ENCODE measurements at regions not wholly inside any gene's neighbourhood (a gene's known extent, or its start where the extent isn't known, plus 50 kb on each side); places are given as distances from the start of the nearest gene placed in this dataset.

DNA sequence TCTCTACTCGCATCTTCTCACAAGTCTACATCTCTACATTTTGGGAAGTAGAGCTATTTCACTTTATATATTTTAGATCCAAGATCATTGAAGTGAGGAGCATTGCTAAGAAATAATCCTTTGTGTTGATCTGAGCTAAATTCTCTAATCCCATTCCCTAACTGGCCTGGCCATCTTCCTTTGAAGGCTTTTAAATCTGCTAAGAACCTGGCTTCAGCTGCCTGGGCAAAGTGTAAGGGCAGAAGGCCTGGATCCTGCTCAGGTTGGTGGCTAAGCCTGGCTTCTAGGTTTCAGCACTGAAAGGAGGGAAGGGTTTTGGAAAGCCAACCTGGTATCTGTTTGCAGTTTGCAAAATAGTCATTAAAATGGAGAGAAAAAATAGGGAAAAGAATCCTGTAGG lies 167.6 kb downstream of the BRINP2 start:
- no peaks in the 10 kb centered on the region for H3K9me2 ChIP-seq (ENCODE audit: insufficient read depth)
- H3K79me2 ChIP-seq (ENCODE audit: low read depth), result no peaks in the 10 kb centered on the region
- peaks cover 28% of the 10 kb centered on the region for H3K27me3 ChIP-seq (ENCODE audit: insufficient read depth, low read depth)
- no peaks in the 10 kb centered on the region for H3F3A ChIP-seq (ENCODE audit: insufficient read depth, low read depth)
- TF ChIP-seq, protein P1, sequence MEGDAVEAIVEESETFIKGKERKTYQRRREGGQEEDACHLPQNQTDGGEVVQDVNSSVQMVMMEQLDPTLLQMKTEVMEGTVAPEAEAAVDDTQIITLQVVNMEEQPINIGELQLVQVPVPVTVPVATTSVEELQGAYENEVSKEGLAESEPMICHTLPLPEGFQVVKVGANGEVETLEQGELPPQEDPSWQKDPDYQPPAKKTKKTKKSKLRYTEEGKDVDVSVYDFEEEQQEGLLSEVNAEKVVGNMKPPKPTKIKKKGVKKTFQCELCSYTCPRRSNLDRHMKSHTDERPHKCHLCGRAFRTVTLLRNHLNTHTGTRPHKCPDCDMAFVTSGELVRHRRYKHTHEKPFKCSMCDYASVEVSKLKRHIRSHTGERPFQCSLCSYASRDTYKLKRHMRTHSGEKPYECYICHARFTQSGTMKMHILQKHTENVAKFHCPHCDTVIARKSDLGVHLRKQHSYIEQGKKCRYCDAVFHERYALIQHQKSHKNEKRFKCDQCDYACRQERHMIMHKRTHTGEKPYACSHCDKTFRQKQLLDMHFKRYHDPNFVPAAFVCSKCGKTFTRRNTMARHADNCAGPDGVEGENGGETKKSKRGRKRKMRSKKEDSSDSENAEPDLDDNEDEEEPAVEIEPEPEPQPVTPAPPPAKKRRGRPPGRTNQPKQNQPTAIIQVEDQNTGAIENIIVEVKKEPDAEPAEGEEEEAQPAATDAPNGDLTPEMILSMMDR (conservative IDR thresholded peaks at IDR 0.05), result no peak
- no peak for TF ChIP-seq EZH2 (IDR thresholded peaks at IDR 0.05; ENCODE audit: low read depth)
- no peak overlapping the region for H3K27ac ChIP-seq
- DNase-seq, result no peak
- H3K4me3 ChIP-seq, result no peak overlapping the region
- CTCF ChIA-PET, result no interaction called here
- no peak overlapping the region for H2AFZ ChIP-seq
- no peaks in the 10 kb centered on the region for H4K20me1 ChIP-seq (ENCODE audit: insufficient read depth)
- no peaks in the 10 kb centered on the region for H3K4me1 ChIP-seq (replicated peaks; ENCODE audit: insufficient read depth)
- H3K9me3 ChIP-seq (ENCODE audit: insufficient read depth, low read depth), result no peaks in the 10 kb centered on the region
- POLR2A ChIA-PET (ENCODE audit: unreplicated experiment), result no interaction called here
- H3K4me2 ChIP-seq, result no peak overlapping the region
- no peaks in the 10 kb centered on the region for H3K36me3 ChIP-seq (ENCODE audit: low read depth)
- BruUV-seq (replicated peaks), result no TSS peak
- intact Hi-C loops (cut with micrococcal nuclease; ENCODE audit: unreplicated experiment), result no loop called here

DNA sequence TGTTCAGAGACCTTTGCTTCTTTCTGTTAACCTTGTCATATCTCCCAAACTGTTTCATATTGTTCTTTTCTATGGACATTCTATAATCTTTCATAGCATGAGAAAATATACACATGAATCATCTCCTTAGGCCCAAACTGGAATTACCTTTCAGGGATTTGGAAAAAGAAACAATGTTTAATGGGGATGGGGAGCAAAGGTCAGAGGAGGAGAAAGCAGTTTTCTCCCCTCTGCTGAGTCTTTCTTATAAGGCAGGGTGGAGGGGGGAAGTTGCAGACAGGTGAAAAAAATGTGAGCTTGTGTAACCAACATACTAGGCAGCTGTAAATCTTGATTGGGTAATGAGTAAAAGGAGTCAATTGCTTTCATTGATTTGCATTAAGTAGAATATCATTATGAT lies 164.1 kb downstream of the BRINP2 start:
- Histone ChIP-seq H3K9me3 (ENCODE audit: insufficient read depth, low read depth) (no peaks in the 10 kb centered on the region), H4K20me1 (ENCODE audit: insufficient read depth) (no peaks in the 10 kb centered on the region), H3K27ac (no peak overlapping the region), H3K4me1 (replicated peaks; ENCODE audit: insufficient read depth) (no peaks in the 10 kb centered on the region), H3K9me2 (ENCODE audit: insufficient read depth) (no peaks in the 10 kb centered on the region), H2AFZ (no peak overlapping the region), H3K36me3 (ENCODE audit: low read depth) (no peaks in the 10 kb centered on the region), H3K79me2 (ENCODE audit: low read depth) (no peaks in the 10 kb centered on the region), H3K4me3 (no peak overlapping the region), H3F3A (ENCODE audit: insufficient read depth, low read depth) (no peaks in the 10 kb centered on the region), H3K4me2 (no peak overlapping the region), H3K27me3 (ENCODE audit: insufficient read depth, low read depth) (peaks cover 9% of the 10 kb centered on the region)
- intact Hi-C loops (cut with micrococcal nuclease; ENCODE audit: unreplicated experiment), result no loop called here
- TF ChIP-seq EZH2 (IDR thresholded peaks at IDR 0.05; ENCODE audit: low read depth), result no peak
- TF ChIP-seq, protein P1 (conservative IDR thresholded peaks at IDR 0.05), result no peak
- no TSS peak for BruUV-seq (replicated peaks)
- CTCF ChIA-PET, result no interaction called here
- POLR2A ChIA-PET (ENCODE audit: unreplicated experiment), result no interaction called here
- no peak for DNase-seq

DNA sequence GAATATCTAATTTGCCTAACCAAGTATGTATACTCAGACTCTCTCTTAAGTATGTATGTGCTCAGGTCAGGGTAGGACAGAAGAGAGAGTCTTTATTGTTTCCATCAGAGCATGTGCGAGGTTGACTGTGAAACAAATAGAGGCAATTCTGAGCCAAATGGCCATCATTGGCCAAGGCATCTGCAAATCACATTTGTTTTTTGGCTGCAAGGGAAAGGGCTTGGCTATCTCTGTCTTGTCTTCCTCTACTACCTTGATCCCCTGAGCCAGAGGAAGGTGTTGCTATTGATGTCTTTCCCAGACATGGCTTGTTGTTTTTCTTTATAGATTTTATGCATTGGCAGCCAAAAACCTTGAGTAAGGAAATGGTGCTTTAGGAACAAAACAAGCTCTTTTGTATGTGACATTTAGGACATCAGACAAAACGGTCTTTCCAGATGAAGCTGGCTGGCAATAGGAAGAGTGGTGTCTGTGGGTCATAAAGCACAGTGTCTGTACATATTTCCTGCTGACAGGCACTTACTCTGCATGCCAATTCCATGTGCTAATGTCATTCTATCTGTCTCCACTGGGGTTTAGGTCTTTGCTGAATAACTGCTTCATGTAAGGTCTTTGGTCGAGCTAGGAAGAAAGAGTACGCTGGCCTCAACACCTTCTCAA lies 163.3 kb downstream of the BRINP2 start:
- Histone ChIP-seq H3K79me2 (ENCODE audit: low read depth) (no peaks in the 10 kb centered on the region), H2AFZ (no peak overlapping the region), H3K27ac (no peak overlapping the region), H4K20me1 (ENCODE audit: insufficient read depth) (no peaks in the 10 kb centered on the region), H3F3A (ENCODE audit: insufficient read depth, low read depth) (no peaks in the 10 kb centered on the region), H3K9me2 (ENCODE audit: insufficient read depth) (no peaks in the 10 kb centered on the region), H3K4me2 (no peak overlapping the region), H3K36me3 (ENCODE audit: low read depth) (no peaks in the 10 kb centered on the region), H3K4me3 (no peak overlapping the region), H3K9me3 (ENCODE audit: insufficient read depth, low read depth) (no peaks in the 10 kb centered on the region), H3K27me3 (ENCODE audit: insufficient read depth, low read depth) (peaks cover 3% of the 10 kb centered on the region), H3K4me1 (replicated peaks; ENCODE audit: insufficient read depth) (no peaks in the 10 kb centered on the region)
- no TSS peak for BruUV-seq (replicated peaks)
- TF ChIP-seq EZH2 (IDR thresholded peaks at IDR 0.05; ENCODE audit: low read depth), result no peak
- TF ChIP-seq, protein P1 (conservative IDR thresholded peaks at IDR 0.05), result no peak
- POLR2A ChIA-PET (ENCODE audit: unreplicated experiment), result no interaction called here
- intact Hi-C loops (cut with micrococcal nuclease; ENCODE audit: unreplicated experiment), result no loop called here
- CTCF ChIA-PET, result no interaction called here
- no peak for DNase-seq

Data from PC-9 (cell line).